Activated B cell treated with CpG ODN at 0.5 μM for 24 hours (primary cell): ENCODE measurements at regions not wholly inside any gene's neighbourhood (a gene's known extent, or its start where the extent isn't known, plus 50 kb on each side); places are given as distances from the start of the nearest gene placed in this dataset.
"Not testable (repeated sequence)": the region's sequence is repeated elsewhere in the genome, so short reads cannot be mapped to it uniquely, and the experiment has no call there.

Experiments
- ATAC-seq: fragments of 200-7000 bp; cut with Tn5 transposase; one replicate; pipeline ENCODE4 v1.10.0; 2021; ENCODE audit warnings: low read depth, mild to moderate bottlenecking, moderate library complexity
- CTCF ChIA-PET: fragments of 350-600 bp; sonication (Branson Sonifier 250); formaldehyde crosslinking; loops from one replicate; lab custom pipeline; 2021; ENCODE audit warnings: antibody characterized with exemption; lab: Charles Lee
- POLR2A ChIA-PET: fragments of 350-600 bp; sonication (Branson Sonifier 250); formaldehyde crosslinking; loops from one replicate; lab custom pipeline; 2021; ENCODE audit warnings: antibody characterized with exemption; lab: Charles Lee
- DNase-seq: peaks from one replicate; pipeline ENCODE4 v3.0.0; 2022
- H3K27ac Mint-ChIP-seq: one replicate; pipeline ENCODE4 v1.8.0; 2020; ENCODE audit warnings: mixed read lengths
- H3K27me3 Mint-ChIP-seq: one replicate; pipeline ENCODE4 v1.8.0; 2021; ENCODE audit warnings: mixed read lengths
- H3K36me3 Mint-ChIP-seq: one replicate; pipeline ENCODE4 v1.8.0; 2021; ENCODE audit warnings: low read depth, mixed read lengths
- H3K4me1 Mint-ChIP-seq: one replicate; pipeline ENCODE4 v1.8.0; 2021; ENCODE audit warnings: mixed read lengths
- H3K4me3 Mint-ChIP-seq: one replicate; pipeline ENCODE4 v1.8.0; 2020; ENCODE audit warnings: mild to moderate bottlenecking, mixed read lengths
- H3K9me3 Mint-ChIP-seq: one replicate; pipeline ENCODE4 v1.8.0; 2020; ENCODE audit warnings: mixed read lengths
- intact Hi-C: fragments of 100-400 bp; cut with micrococcal nuclease; formaldehyde crosslinking; loops from one replicate; pipeline ENCODE4 v1.15.1; 2024
- TF ChIP-seq, protein P1 (sequence below): fragments of 200-600 bp; IDR thresholded peaks from one replicate; pipeline ENCODE4 v1.8.0; 2022; ENCODE audit warnings: antibody characterized with exemption, mild to moderate bottlenecking

DNA sequence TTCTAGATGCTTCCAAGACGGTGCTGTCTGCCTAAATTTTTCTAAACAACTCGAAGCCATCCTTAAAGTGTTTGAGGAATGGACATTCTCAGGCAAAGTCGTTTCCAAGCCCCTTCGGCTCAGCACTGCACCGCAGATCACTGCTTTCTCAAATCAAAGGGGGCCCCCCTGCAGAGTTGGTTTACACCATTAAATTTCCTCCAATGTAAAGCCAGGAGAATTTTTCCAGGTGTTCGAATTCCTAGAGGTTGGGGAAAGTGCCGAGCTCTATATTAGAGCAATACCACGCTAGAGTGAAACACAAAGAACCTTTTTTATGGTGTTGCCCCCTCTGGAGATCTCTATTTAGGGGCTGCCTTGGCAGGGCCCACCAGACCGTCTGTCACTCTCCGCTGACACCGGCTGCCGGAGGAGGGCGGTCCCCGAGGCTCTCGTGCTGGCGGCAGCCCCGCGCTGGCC, 277.9 kb upstream of the NR2F2 start:
- Mint-ChIP-seq H3K27ac (no peak overlapping the region), H3K4me1 (peaks cover 3% of the 10 kb centered on the region), H3K4me3 (no peak overlapping the region), H3K27me3 (peaks cover 6% of the 10 kb centered on the region), H3K36me3 (no peaks in the 10 kb centered on the region), H3K9me3 (no peaks in the 10 kb centered on the region)
- DNase-seq = no peak
- intact Hi-C loops = no loop called here
- ChIA-PET POLR2A (no interaction called here), CTCF (no interaction called here)
- ATAC-seq = no peak
- TF ChIP-seq, protein P1, sequence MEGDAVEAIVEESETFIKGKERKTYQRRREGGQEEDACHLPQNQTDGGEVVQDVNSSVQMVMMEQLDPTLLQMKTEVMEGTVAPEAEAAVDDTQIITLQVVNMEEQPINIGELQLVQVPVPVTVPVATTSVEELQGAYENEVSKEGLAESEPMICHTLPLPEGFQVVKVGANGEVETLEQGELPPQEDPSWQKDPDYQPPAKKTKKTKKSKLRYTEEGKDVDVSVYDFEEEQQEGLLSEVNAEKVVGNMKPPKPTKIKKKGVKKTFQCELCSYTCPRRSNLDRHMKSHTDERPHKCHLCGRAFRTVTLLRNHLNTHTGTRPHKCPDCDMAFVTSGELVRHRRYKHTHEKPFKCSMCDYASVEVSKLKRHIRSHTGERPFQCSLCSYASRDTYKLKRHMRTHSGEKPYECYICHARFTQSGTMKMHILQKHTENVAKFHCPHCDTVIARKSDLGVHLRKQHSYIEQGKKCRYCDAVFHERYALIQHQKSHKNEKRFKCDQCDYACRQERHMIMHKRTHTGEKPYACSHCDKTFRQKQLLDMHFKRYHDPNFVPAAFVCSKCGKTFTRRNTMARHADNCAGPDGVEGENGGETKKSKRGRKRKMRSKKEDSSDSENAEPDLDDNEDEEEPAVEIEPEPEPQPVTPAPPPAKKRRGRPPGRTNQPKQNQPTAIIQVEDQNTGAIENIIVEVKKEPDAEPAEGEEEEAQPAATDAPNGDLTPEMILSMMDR = no peak

DNA sequence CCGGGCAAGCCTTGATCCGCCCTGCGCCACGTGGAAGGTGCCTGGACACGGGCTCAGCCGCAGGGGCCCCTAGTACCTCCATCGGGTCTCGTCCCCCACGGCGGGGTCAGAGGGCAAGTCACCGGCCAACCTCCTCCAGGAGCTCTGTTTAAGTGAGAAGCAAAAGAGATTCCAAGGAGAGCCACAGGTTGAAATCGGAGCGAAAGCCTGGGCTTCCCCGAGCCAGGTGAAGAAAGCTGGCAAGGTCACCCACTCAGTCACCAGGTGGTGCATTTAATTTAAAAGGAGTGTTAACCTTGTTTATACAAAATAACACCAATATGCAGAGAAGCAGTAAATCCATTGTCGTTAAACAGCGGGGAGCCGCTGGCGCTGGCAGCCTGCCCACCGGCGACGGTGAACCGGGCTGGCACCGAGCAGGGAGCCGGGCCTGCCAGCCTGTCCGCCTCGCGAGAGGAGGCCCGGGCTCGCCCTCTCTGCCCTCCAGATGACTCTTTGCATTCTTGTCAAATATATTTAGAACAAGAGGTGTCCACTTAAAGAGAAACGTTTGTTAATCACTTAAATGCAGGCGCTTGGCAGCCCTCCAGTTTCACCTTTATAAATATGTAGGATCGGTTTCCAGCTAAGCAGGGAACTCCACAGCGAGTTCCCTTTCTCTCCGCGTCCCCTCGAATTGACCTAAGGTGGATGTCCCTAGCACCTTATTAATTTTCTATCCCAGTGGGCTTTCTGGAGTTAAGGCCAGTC, 277.3 kb upstream of the NR2F2 start:
- CTCF ChIA-PET = no interaction called here
- peaks cover 6% of the 10 kb centered on the region for H3K4me1 Mint-ChIP-seq
- TF ChIP-seq, protein P1 = no peak
- intact Hi-C loops = no loop called here
- no peak overlapping the region for H3K27ac Mint-ChIP-seq
- no peak for DNase-seq
- H3K9me3 Mint-ChIP-seq = no peaks in the 10 kb centered on the region
- H3K4me3 Mint-ChIP-seq = no peak overlapping the region
- H3K27me3 Mint-ChIP-seq = peaks cover 6% of the 10 kb centered on the region
- no peak for ATAC-seq
- POLR2A ChIA-PET = no interaction called here
- no peaks in the 10 kb centered on the region for H3K36me3 Mint-ChIP-seq

DNA sequence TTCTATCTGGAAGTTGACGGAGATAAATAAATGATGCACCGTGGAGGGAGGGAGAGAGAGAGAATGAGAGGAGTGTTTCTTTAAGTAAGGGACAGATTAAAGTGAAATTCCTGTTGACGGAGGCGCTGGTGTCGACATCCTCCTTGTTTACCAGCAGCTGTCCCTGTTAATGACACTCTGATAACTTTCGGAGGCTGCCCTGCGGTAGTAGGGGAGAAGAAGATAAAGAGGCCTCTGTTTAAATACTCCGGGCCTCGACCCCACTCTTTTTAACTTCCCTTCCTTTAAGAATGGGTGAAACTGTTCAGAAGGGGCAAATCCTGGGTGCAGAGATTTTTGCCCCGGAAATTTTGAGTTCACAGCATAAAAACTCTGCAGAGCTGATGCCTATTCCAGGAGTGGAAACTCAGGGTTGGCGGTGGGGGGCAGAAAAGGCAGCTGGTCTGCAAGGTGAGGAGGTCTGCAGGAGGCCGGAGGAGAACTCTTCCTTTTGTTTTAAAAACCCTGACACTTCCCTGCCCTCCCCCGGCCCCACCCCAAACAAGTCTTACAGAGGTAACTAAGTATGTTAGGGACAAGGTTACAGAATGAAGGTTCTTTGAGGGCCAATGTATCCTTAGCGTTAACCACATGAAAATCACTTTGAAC, 276.6 kb upstream of the NR2F2 start:
- TF ChIP-seq, protein P1 = no peak
- Mint-ChIP-seq H3K9me3 (peaks cover 2% of the 10 kb centered on the region), H3K27ac (no peak overlapping the region), H3K36me3 (no peaks in the 10 kb centered on the region), H3K4me3 (no peak overlapping the region), H3K27me3 (peaks cover 6% of the 10 kb centered on the region), H3K4me1 (peaks cover 13% of the 10 kb centered on the region)
- CTCF ChIA-PET = no interaction called here
- no peak for ATAC-seq
- intact Hi-C loops = no loop called here
- no peak for DNase-seq
- POLR2A ChIA-PET = no interaction called here

DNA sequence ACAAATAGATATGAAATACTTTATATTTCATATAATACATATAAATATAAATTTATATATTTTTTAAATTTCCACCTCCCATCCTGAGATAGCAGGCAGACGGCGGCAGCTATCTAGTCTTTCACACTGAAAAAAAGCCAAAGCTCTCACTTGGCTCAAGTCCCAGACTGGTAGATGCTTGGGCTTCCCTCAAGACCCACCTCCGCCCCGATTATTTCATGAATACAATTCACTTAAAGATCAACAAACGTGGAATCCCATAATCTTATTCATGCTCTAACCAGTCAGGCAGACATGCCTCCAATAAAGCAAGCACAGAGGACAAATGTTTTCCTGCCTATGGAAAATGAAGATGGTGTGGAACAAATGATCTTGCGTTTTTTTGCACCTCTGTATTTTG, 275.9 kb upstream of the NR2F2 start:
- ATAC-seq (no peak), DNase-seq (no peak)
- Mint-ChIP-seq H3K36me3 (no peaks in the 10 kb centered on the region), H3K4me1 (peaks cover 17% of the 10 kb centered on the region), H3K4me3 (no peak overlapping the region), H3K27me3 (peaks cover 6% of the 10 kb centered on the region), H3K27ac (no peak overlapping the region), H3K9me3 (peaks cover 2% of the 10 kb centered on the region)
- POLR2A ChIA-PET = no interaction called here
- intact Hi-C loops = no loop called here
- CTCF ChIA-PET = no interaction called here
- TF ChIP-seq, protein P1 = no peak

DNA sequence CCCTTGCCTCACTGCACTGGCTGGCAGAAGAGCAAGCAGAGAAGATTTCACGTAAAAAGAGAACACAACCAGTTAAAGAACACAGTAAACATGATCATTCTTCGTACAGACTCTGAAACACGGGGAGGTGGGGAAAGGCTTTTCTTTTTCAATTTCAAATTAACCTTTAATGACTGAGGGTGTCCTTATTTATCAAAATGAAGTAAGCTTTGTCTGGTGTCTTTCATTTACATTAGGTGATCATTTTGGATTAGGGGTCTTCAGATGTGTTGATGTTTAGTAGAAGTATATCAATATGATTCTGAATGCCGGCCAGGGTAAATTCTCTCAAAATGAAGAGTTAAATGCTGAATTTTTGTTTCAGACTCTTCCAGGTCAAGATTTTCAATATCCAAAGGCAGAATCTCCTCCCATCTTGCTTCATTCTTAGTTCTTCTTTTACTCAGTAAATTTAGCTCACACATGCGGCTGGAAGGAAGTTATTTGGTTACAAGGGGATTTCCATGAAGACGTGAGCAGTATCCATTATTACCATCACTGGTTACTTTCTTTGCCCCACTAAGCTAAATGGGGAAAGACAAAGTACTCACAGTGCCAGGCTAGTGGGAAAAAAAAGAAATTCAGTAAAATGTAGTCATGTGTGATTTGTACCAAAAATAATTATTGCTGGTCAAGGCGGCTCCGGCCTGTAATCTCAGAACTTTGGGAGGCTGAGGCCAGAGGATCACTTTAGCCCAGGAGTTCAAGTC, 272.2 kb upstream of the NR2F2 start:
- H3K27me3 Mint-ChIP-seq = peaks cover 6% of the 10 kb centered on the region
- H3K4me1 Mint-ChIP-seq = peaks cover 22% of the 10 kb centered on the region
- intact Hi-C loops = no loop called here
- ChIA-PET POLR2A (no interaction called here), CTCF (no interaction called here)
- peak; percentile 66 for ATAC-seq
- no peaks in the 10 kb centered on the region for H3K36me3 Mint-ChIP-seq
- no peak for DNase-seq
- H3K4me3 Mint-ChIP-seq = no peak overlapping the region
- peak overlapping the region; percentile 4 for H3K27ac Mint-ChIP-seq
- peaks cover 5% of the 10 kb centered on the region for H3K9me3 Mint-ChIP-seq
- TF ChIP-seq, protein P1 = no peak

DNA sequence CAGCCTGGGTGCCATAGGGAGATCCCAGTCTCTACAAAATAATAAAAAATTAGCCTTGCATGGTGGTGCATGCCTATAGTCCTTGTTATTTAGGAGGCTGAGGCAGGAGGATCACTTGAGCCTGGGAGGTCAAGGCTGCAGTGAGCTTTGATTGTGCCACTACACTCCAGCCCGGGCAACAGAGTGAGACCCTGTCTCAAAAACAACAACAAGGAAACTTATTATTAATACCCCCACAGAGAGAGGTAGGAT, 271.7 kb upstream of the NR2F2 start:
- not testable (repeated sequence) for H3K27ac Mint-ChIP-seq, H3K9me3 Mint-ChIP-seq, H3K27me3 Mint-ChIP-seq

DNA sequence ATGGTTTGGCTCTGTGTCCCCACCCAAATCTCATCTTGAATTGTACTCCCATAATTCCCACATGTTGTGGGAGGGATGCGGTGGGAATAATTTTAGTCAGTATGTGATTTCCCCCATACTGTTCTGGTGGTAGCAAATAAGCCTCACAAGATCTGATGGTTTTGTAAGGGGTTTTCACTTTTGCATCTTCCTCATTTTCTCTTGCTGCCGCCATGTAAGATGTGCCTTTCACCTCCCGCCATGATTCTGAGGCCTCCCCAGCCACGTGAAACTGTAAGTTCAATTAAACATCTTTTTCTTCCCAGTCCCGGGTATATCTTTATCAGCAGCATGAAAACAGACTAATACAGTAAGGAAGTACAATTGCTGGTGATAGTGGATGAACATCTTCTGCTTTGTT, 269.9 kb upstream of the NR2F2 start:
- ATAC-seq, CTCF ChIA-PET, H3K27me3 Mint-ChIP-seq: not testable (repeated sequence)

More for the DNA sequence above, 271.7 kb upstream of the NR2F2 start:
- H3K4me3 Mint-ChIP-seq, H3K36me3 Mint-ChIP-seq, DNase-seq, CTCF ChIA-PET, ATAC-seq, intact Hi-C loops, POLR2A ChIA-PET: not testable (repeated sequence)
- H3K4me1 Mint-ChIP-seq = peaks cover 19% of the 10 kb centered on the region

More for the DNA sequence above, 269.9 kb upstream of the NR2F2 start:
- H3K4me1 Mint-ChIP-seq = peaks cover 19% of the 10 kb centered on the region
- H3K27ac Mint-ChIP-seq, H3K4me3 Mint-ChIP-seq, POLR2A ChIA-PET, H3K36me3 Mint-ChIP-seq, H3K9me3 Mint-ChIP-seq, intact Hi-C loops, DNase-seq: not testable (repeated sequence)
